ENCODE measurements at regions not wholly inside any gene's neighbourhood (a gene's known extent, or its start where the extent isn't known, plus 50 kb on each side); places are given as distances from the start of the nearest gene placed in this dataset.

GRCh38 chr13:89862011-89862690, 1485.3 kb upstream of the MIR17HG start:
- DNase-seq: no peak

- DNase-seq: no peak
Measured at GRCh38 chr13:89862691-89863036, 1484.8 kb upstream of the MIR17HG start.

- no peak for DNase-seq
Measured at GRCh38 chr13:89865164-89866064, 1482.1 kb upstream of the MIR17HG start.

GRCh38 chr13:89869312-89869711, 1478.2 kb upstream of the MIR17HG start:
- DNase-seq: no peak

- no peak for DNase-seq
Measured at GRCh38 chr13:89878904-89879303, 1468.6 kb upstream of the MIR17HG start.

GRCh38 chr13:89880201-89880600, 1467.3 kb upstream of the MIR17HG start:
- DNase-seq: no peak

GRCh38 chr13:89883893-89884448, 1463.5 kb upstream of the MIR17HG start:
- no peak for DNase-seq

GRCh38 chr13:89890806-89891205, 1456.7 kb upstream of the MIR17HG start:
- no peak for DNase-seq

GRCh38 chr13:89891416-89891815, 1456.1 kb upstream of the MIR17HG start:
- DNase-seq: no peak

GRCh38 chr13:89897681-89898080, 1449.8 kb upstream of the MIR17HG start:
- DNase-seq: no peak

GRCh38 chr13:89899302-89900103, 1448.0 kb upstream of the MIR17HG start:
- no peak for DNase-seq

- DNase-seq: no peak
Measured at GRCh38 chr13:89900104-89900765, 1447.3 kb upstream of the MIR17HG start.

- no peak for DNase-seq
Measured at GRCh38 chr13:89902223-89902622, 1445.3 kb upstream of the MIR17HG start.

GRCh38 chr13:89903115-89903514, 1444.4 kb upstream of the MIR17HG start:
- DNase-seq: no peak

- DNase-seq: no peak
Measured at GRCh38 chr13:89910166-89910565, 1437.3 kb upstream of the MIR17HG start.

- DNase-seq: no peak
Measured at GRCh38 chr13:89916551-89916950, 1430.9 kb upstream of the MIR17HG start.

- DNase-seq: no peak
Measured at GRCh38 chr13:89920461-89920860, 1427.0 kb upstream of the MIR17HG start.

- DNase-seq: no peak
Measured at GRCh38 chr13:89923052-89923451, 1424.4 kb upstream of the MIR17HG start.

GRCh38 chr13:89923736-89924135, 1423.8 kb upstream of the MIR17HG start:
- DNase-seq: no peak

GRCh38 chr13:89925107-89925506, 1422.4 kb upstream of the MIR17HG start:
- DNase-seq: no peak

- DNase-seq: no peak
Measured at GRCh38 chr13:89930861-89931260, 1416.6 kb upstream of the MIR17HG start.

- no peak for DNase-seq
Measured at GRCh38 chr13:89932902-89933301, 1414.6 kb upstream of the MIR17HG start.

GRCh38 chr13:89936256-89936655, 1411.2 kb upstream of the MIR17HG start:
- DNase-seq: no peak

All from NCI-H1694 treated with DMSO at 0.1 percent for 48 hours (cell line).